SK-N-SH (cell line): ENCODE measurements at regions not wholly inside any gene's neighbourhood (a gene's known extent, or its start where the extent isn't known, plus 50 kb on each side); places are given as distances from the start of the nearest gene placed in this dataset.
A peak's percentile ranks its signal among the peaks of the same experiment; 100 is the strongest.

Source experiments
- CTCF ChIA-PET: fragments of 300-600, 350-600 bp; formaldehyde crosslinking; extraction: SDS; loops from one replicate; lab custom pipeline; 2021; lab: Yijun Ruan, JAX
- POLR2A ChIA-PET: fragments of 350-600 bp; sonication (Branson Sonifier 250); formaldehyde crosslinking; extraction: SDS; loops from one replicate; lab custom pipeline; 2020; ENCODE audit warnings: antibody characterized with exemption, inconsistent platforms; lab: Yijun Ruan, JAX
- DNase-seq: peaks from one replicate; pipeline ENCODE4 v3.0.0; 2012
- H2AFZ ChIP-seq: fragments of 200-600 bp; sonication (generic); 2 replicates; pipeline ENCODE4 v1.8.1; 2016; ENCODE audit warnings: antibody characterized with exemption, mild to moderate bottlenecking, low read depth
- H3F3A ChIP-seq: fragments of 200-600 bp; sonication (generic); replicated peaks from 2 replicates; pipeline ENCODE3; 2016; ENCODE audit warnings: antibody characterized with exemption, mild to moderate bottlenecking; ENCODE audit not compliant: insufficient read depth
- H3K27ac ChIP-seq, 2 experiments: fragments of 200-500 bp in 1 of 2; fragments of 200-600 bp in 1 of 2; sonication (Bioruptor generic) in 1 of 2; sonication (generic), shearing (Covaris generic) in 1 of 2; 2 replicates each; pipeline versions ENCODE4 v1.5.1 to v1.6.1; 2014 to 2016; ENCODE audit warnings: low read depth in 2 of 2, inconsistent platforms in 1 of 2, low read length in 1 of 2, mild to moderate bottlenecking in 1 of 2, mixed read lengths in 1 of 2
- H3K27me3 ChIP-seq: fragments of 200-600 bp; sonication (generic), shearing (Covaris generic); 2 replicates; pipeline ENCODE4 v1.6.1; 2016; ENCODE audit warnings: mixed run types; ENCODE audit not compliant: insufficient read depth
- H3K36me3 ChIP-seq, 2 experiments: fragments of 200-500 bp in 1 of 2; fragments of 200-600 bp in 1 of 2; sonication (Bioruptor generic) in 1 of 2; sonication (generic) in 1 of 2; replicated peaks in 1 of 2; 2 replicates each; pipeline versions ENCODE3 to v1.5.1; 2014 to 2016; ENCODE audit warnings: low read length in 1 of 2, mild to moderate bottlenecking in 1 of 2; ENCODE audit not compliant: insufficient read depth in 2 of 2, control insufficient read depth in 1 of 2
- H3K4me1 ChIP-seq, 2 experiments: fragments of 200-500 bp in 1 of 2; fragments of 200-600 bp in 1 of 2; sonication (Bioruptor generic) in 1 of 2; sonication (generic), shearing (Covaris generic) in 1 of 2; 2 replicates each; pipeline versions ENCODE4 v1.5.1 to v1.6.1; 2014 to 2016; ENCODE audit warnings: low read depth in 1 of 2, low read length in 1 of 2, mixed run types in 1 of 2; ENCODE audit not compliant: insufficient read depth in 2 of 2, control insufficient read depth in 1 of 2
- H3K4me2 ChIP-seq: fragments of 200-600 bp; sonication (generic), shearing (Covaris generic); 2 replicates; pipeline ENCODE4 v1.6.1; 2017; ENCODE audit warnings: mixed run types
- H3K4me3 ChIP-seq, 2 experiments: fragments of 200-500 bp in 1 of 2; fragments of 200-600 bp in 1 of 2; sonication (Bioruptor generic) in 1 of 2; sonication (generic), shearing (Covaris generic) in 1 of 2; 2 replicates each; pipeline versions ENCODE4 v1.5.1 to v1.8.1; 2014 to 2016; ENCODE audit warnings: low read depth in 2 of 2, inconsistent platforms in 1 of 2, low read length in 1 of 2, mild to moderate bottlenecking in 1 of 2, mixed read lengths in 1 of 2, moderate library complexity in 1 of 2
- H3K79me2 ChIP-seq: fragments of 200-600 bp; sonication (generic); 2 replicates; pipeline ENCODE4 v1.8.1; 2017; ENCODE audit warnings: mild to moderate bottlenecking; ENCODE audit not compliant: insufficient read depth
- H3K9ac ChIP-seq: fragments of 200-600 bp; sonication (generic); 2 replicates; pipeline ENCODE4 v1.6.1; 2017; ENCODE audit warnings: mixed run types
- H3K9me2 ChIP-seq: fragments of 200-600 bp; sonication (generic); 2 replicates; pipeline ENCODE4 v1.6.1; 2017; ENCODE audit warnings: mixed run types
- H3K9me3 ChIP-seq: fragments of 200-600 bp; sonication (generic); 2 replicates; pipeline ENCODE4 v1.6.1; 2017; ENCODE audit warnings: mixed run types, mild to moderate bottlenecking, moderate library complexity
- H4K20me1 ChIP-seq: fragments of 200-600 bp; sonication (generic); 2 replicates; pipeline ENCODE4 v1.6.1; 2017; ENCODE audit warnings: mild to moderate bottlenecking, mixed run types; ENCODE audit not compliant: insufficient read depth
- CHD2 ChIP-seq: fragments of 150-350 bp; IDR thresholded peaks from 2 replicates; pipeline ENCODE4 v1.6.1; 2018; ENCODE audit warnings: low read length; ENCODE audit not compliant: partially characterized antibody
- ELF1 ChIP-seq: IDR thresholded peaks from 2 replicates; pipeline ENCODE4 v1.4.0; 2012
- EP300 ChIP-seq, 2 experiments: IDR thresholded peaks; 2 replicates each; pipeline versions ENCODE4 v1.4.0 to v1.6.1; 2012; ENCODE audit warnings: borderline replicate concordance in 1 of 2, low read depth in 1 of 2, low read length in 1 of 2
- FOXJ3 ChIP-seq: sonication (generic); formaldehyde crosslinking; IDR thresholded peaks from 2 replicates; pipeline ENCODE4 v1.5.1; 2020; ENCODE audit warnings: mild to moderate bottlenecking, missing genetic modification reagents
- GABPA ChIP-seq: IDR thresholded peaks from 2 replicates; pipeline ENCODE4 v1.4.0; 2012; ENCODE audit warnings: low read depth, mild to moderate bottlenecking
- GATA2 ChIP-seq: sonication (generic); formaldehyde crosslinking; IDR thresholded peaks from 2 replicates; pipeline ENCODE4 v1.5.0; 2020; ENCODE audit warnings: mild to moderate bottlenecking, missing genetic modification reagents
- JUND ChIP-seq: IDR thresholded peaks from 2 replicates; pipeline ENCODE4 v1.4.0; 2012
- RAD21 ChIP-seq: IDR thresholded peaks from 2 replicates; pipeline ENCODE4 v1.6.1; 2012; ENCODE audit warnings: mild to moderate bottlenecking, low read length
- RCOR1 ChIP-seq: fragments of 150-350 bp; IDR thresholded peaks from 2 replicates; pipeline ENCODE4 v1.6.1; 2017; ENCODE audit warnings: antibody characterized with exemption, low read length
- RFX5 ChIP-seq: IDR thresholded peaks from 2 replicates; pipeline ENCODE4 v1.6.1; 2012; ENCODE audit warnings: mild to moderate bottlenecking, improper control_type of control experiment, low read length
- SMC3 ChIP-seq: IDR thresholded peaks from 2 replicates; pipeline ENCODE4 v1.6.1; 2012; ENCODE audit warnings: low read depth, low read length, improper control_type of control experiment
- TAF1 ChIP-seq: IDR thresholded peaks from 2 replicates; pipeline ENCODE4 v1.6.1; 2012; ENCODE audit warnings: low read depth, mild to moderate bottlenecking, low read length, moderate library complexity, borderline replicate concordance
- whole genome bisulfite sequencing: methylation state at CpG from one replicate; pipeline ENCODE4 v1.1.6; 2017; ENCODE audit warnings: low lambda C conversion rate; 5-methylcytosine and 5-hydroxymethylcytosine counted together
- TF ChIP-seq, protein P1 (sequence below): IDR thresholded peaks from 2 replicates; pipeline ENCODE4 v1.6.1; 2012; ENCODE audit warnings: mild to moderate bottlenecking, low read depth, low read length, moderate library complexity
- TF ChIP-seq, protein P2 (sequence below): fragments of 200-600 bp; sonication (generic); IDR thresholded peaks from 2 replicates; pipeline ENCODE4 v1.6.1; 2017; ENCODE audit warnings: antibody characterized with exemption, mild to moderate bottlenecking, moderate library complexity

DNA sequence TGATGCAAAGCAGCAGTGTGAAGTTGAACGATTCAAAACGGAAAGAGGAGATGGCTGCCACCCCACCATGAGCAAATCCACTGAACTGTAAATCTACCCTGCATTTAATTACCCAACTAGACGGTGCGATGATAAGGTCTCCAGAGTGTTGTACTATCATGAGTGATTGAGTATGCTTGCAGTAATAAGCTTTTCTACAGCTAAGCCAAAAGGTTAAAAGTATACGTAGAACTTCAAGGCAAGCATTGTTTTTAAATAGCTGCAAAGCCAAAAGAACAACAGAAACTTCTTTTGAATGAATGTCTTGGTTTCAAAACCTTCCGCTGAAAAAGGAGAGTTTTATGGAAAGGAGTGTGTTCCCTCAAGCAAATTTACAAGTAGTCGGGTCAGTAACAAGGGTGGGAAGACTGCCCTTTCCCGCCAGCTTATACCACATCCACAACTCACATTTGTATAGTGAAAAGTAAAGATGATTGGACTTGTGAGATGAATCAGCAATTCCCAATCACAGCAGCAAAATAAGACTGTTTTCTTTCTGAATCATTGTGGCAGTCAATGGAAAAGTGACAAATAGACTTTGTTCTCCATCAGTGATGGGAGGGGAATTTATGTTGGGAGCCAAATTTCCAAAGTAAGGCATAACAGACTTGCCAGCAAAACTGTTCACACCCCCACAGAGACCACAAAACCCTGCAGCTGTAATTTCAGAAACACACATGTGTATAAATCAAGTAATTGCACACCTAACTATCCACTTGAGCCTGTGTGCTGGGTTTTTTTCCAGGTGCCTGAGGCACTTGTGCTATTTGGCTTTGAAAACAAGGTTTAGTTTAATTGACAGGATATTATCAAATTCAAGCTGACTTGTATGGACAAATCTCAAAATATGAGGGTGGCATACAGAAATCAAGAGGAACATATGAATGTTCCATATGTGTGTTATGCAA is 407.7 kb upstream of the GRAMD2B start:
- H3K9me3 ChIP-seq = no peaks in the 10 kb centered on the region
- DNase-seq = peak; percentile 12
- no peaks in the 10 kb centered on the region for H3F3A ChIP-seq
- no peaks in the 10 kb centered on the region for H3K27me3 ChIP-seq
- ChIA-PET CTCF (no interaction called here), POLR2A (no interaction called here)
- H3K9ac ChIP-seq = no peak overlapping the region
- no peaks in the 10 kb centered on the region for H4K20me1 ChIP-seq
- H2AFZ ChIP-seq = no peak overlapping the region; the same call in 1 of the 2 replicates
- no peaks in the 10 kb centered on the region for H3K36me3 ChIP-seq
- peak overlapping the region in 1 of 2 experiments; percentile 89; a peak in 2 of 4 replicates for H3K27ac ChIP-seq
- H3K4me3 ChIP-seq = no peak overlapping the region
- TF ChIP-seq SMC3 (no peak), RAD21 (peak; percentile 11; the same call in 1 of the 2 replicates), RCOR1 (peak; percentile 57; the same call in 1 of the 2 replicates), RFX5 (peak; percentile 23; the same call in 1 of the 2 replicates), EP300 (IDR thresholded peaks at IDR 0.05; ENCODE audit: borderline replicate concordance in 1 of 2, low read depth in 1 of 2, low read length in 1 of 2) (peak in 1 of 2 experiments; percentile 75; a peak in 2 of 4 replicates), GATA2 (CRISPR knock-in tag) (0 out of 2 replicates have a peak, but pooled peaks have one; percentile 39), CHD2 (peak; percentile 32), ELF1 (no peak)
- H3K79me2 ChIP-seq = no peaks in the 10 kb centered on the region
- H3K4me1 ChIP-seq = peaks cover 0 to 11% of the 10 kb centered on the region in 2 experiments; a peak in 2 of 4 replicates
- WGBS = 70% methylated on average over 8 of the region's 8 CpGs
- H3K9me2 ChIP-seq = no peaks in the 10 kb centered on the region
- H3K4me2 ChIP-seq = no peak overlapping the region

DNA sequence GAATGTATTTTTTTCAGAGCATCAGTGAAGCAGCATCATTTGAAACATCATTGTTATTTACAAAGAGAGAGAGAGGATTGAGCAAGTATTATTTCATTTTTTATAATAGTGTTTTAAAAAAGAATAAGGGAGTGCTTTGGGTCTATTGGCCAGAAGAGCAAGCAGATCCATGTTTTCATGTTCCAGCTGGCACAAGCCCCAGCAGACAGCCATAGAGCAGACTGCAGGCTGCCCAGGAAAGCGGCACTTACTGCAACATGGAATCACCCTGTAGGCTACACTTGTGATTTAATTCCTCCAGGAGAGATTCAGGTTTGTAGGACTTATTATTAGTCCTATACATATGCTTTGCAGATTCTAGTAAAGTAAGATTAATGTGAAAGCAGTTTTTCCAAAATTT is 407.0 kb upstream of the GRAMD2B start:
- H4K20me1 ChIP-seq = no peaks in the 10 kb centered on the region
- ChIA-PET CTCF (no interaction called here), POLR2A (no interaction called here)
- H3K9ac ChIP-seq = no peak overlapping the region
- WGBS = 85% methylated on average over 1 of the region's 1 CpG
- no peaks in the 10 kb centered on the region for H3K9me3 ChIP-seq
- H3K9me2 ChIP-seq = no peaks in the 10 kb centered on the region
- no peak overlapping the region for H3K4me3 ChIP-seq
- H3K4me1 ChIP-seq = peaks cover 0 to 11% of the 10 kb centered on the region in 2 experiments; a peak in 2 of 4 replicates
- 0 out of 2 replicates have a peak, but pooled peaks have one; percentile 26 for TF ChIP-seq RAD21
- TF ChIP-seq RFX5 = no peak
- TF ChIP-seq JUND = no peak
- TF ChIP-seq FOXJ3 (CRISPR knock-in tag) = 0 out of 2 replicates have a peak, but pooled peaks have one; percentile 10
- TF ChIP-seq, all 33 proteins: peak for 2
- Histone ChIP-seq H3K27ac (peak overlapping the region in 1 of 2 experiments; percentile 89; a peak in 2 of 4 replicates), H3K4me2 (no peak overlapping the region), H3K36me3 (no peaks in the 10 kb centered on the region), H3K79me2 (no peaks in the 10 kb centered on the region), H3K27me3 (no peaks in the 10 kb centered on the region), H2AFZ (no peak overlapping the region), H3F3A (no peaks in the 10 kb centered on the region)
- peak; percentile 33 for DNase-seq

DNA sequence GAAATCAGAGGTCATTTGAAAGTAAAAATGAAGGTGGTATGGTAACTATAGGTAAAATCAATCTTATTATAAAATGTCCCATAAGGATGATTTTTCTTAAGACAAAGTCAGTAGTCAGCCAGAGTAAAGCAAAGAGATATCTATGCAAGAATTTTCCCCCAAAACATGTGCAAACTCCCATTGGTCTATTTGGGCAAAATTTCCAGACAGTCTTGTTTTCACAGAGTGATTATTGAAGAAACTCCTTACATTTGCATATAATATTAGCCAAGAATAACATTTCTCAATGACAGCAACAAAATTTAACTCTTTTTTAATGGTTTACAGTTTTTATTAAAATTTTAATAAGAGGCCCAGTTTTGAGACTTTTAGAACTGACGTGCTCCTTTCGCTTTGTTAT is 406.1 kb upstream of the GRAMD2B start:
- Histone ChIP-seq H4K20me1 (no peaks in the 10 kb centered on the region), H3K27ac (peak overlapping the region in 1 of 2 experiments; percentile 89; a peak in 2 of 4 replicates), H3F3A (no peaks in the 10 kb centered on the region), H3K9ac (no peak overlapping the region), H3K4me1 (peaks cover 0 to 11% of the 10 kb centered on the region in 2 experiments; a peak in 2 of 4 replicates), H3K4me3 (no peak overlapping the region), H3K9me3 (no peaks in the 10 kb centered on the region), H3K79me2 (no peaks in the 10 kb centered on the region), H3K27me3 (no peaks in the 10 kb centered on the region), H2AFZ (no peak overlapping the region), H3K4me2 (no peak overlapping the region), H3K9me2 (no peaks in the 10 kb centered on the region), H3K36me3 (no peaks in the 10 kb centered on the region)
- ChIA-PET CTCF (no interaction called here), POLR2A (no interaction called here)
- 94% methylated on average over 2 of the region's 2 CpGs for WGBS
- no peak for DNase-seq
- TF ChIP-seq, protein P1, sequence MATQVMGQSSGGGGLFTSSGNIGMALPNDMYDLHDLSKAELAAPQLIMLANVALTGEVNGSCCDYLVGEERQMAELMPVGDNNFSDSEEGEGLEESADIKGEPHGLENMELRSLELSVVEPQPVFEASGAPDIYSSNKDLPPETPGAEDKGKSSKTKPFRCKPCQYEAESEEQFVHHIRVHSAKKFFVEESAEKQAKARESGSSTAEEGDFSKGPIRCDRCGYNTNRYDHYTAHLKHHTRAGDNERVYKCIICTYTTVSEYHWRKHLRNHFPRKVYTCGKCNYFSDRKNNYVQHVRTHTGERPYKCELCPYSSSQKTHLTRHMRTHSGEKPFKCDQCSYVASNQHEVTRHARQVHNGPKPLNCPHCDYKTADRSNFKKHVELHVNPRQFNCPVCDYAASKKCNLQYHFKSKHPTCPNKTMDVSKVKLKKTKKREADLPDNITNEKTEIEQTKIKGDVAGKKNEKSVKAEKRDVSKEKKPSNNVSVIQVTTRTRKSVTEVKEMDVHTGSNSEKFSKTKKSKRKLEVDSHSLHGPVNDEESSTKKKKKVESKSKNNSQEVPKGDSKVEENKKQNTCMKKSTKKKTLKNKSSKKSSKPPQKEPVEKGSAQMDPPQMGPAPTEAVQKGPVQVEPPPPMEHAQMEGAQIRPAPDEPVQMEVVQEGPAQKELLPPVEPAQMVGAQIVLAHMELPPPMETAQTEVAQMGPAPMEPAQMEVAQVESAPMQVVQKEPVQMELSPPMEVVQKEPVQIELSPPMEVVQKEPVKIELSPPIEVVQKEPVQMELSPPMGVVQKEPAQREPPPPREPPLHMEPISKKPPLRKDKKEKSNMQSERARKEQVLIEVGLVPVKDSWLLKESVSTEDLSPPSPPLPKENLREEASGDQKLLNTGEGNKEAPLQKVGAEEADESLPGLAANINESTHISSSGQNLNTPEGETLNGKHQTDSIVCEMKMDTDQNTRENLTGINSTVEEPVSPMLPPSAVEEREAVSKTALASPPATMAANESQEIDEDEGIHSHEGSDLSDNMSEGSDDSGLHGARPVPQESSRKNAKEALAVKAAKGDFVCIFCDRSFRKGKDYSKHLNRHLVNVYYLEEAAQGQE = no peak
- TF ChIP-seq GABPA (no peak), EP300 (IDR thresholded peaks at IDR 0.05; ENCODE audit: borderline replicate concordance in 1 of 2, low read depth in 1 of 2, low read length in 1 of 2) (no peak), GATA2 (CRISPR knock-in tag) (no peak), RAD21 (no peak), TAF1 (no peak)
- TF ChIP-seq, protein P2, sequence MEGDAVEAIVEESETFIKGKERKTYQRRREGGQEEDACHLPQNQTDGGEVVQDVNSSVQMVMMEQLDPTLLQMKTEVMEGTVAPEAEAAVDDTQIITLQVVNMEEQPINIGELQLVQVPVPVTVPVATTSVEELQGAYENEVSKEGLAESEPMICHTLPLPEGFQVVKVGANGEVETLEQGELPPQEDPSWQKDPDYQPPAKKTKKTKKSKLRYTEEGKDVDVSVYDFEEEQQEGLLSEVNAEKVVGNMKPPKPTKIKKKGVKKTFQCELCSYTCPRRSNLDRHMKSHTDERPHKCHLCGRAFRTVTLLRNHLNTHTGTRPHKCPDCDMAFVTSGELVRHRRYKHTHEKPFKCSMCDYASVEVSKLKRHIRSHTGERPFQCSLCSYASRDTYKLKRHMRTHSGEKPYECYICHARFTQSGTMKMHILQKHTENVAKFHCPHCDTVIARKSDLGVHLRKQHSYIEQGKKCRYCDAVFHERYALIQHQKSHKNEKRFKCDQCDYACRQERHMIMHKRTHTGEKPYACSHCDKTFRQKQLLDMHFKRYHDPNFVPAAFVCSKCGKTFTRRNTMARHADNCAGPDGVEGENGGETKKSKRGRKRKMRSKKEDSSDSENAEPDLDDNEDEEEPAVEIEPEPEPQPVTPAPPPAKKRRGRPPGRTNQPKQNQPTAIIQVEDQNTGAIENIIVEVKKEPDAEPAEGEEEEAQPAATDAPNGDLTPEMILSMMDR = no peak
